HEK293 (cell line): ENCODE measurements at regions not wholly inside any gene's neighbourhood (a gene's known extent, or its start where the extent isn't known, plus 50 kb on each side); places are given as distances from the start of the nearest gene placed in this dataset.
"Not testable (repeated sequence)": the region's sequence is repeated elsewhere in the genome, so short reads cannot be mapped to it uniquely, and the experiment has no call there.

ENCODE experiments used
- CTCF ChIA-PET: fragments of 350-600 bp; formaldehyde crosslinking; extraction: SDS; loops from one replicate; lab custom pipeline; 2021; ENCODE audit warnings: antibody characterized with exemption; lab: Yijun Ruan, JAX
- POLR2A ChIA-PET: fragments of 300-600 bp; formaldehyde crosslinking; extraction: SDS; loops from one replicate; lab custom pipeline; 2020; ENCODE audit warnings: antibody characterized with exemption, inconsistent platforms; lab: Yijun Ruan, JAX
- H3K27ac ChIP-seq: fragments of 200-500 bp; sonication (Bioruptor generic); 2 replicates; pipeline ENCODE4 v1.5.1; 2014; ENCODE audit warnings: low read depth, low read length, control low read depth, inconsistent platforms; ENCODE audit errors: extremely low read depth
- H3K36me3 ChIP-seq, 2 experiments: fragments of 200-500 bp in 1 of 2; sonication (Bioruptor generic) in 1 of 2; 1 replicate in 1 of 2; 2 replicates in 1 of 2; pipeline ENCODE4 v1.5.1; 2014 to 2017; ENCODE audit warnings: inconsistent platforms in 2 of 2, low read length in 2 of 2; ENCODE audit not compliant: control insufficient read depth in 2 of 2, insufficient read depth in 1 of 2
- H3K4me1 ChIP-seq: fragments of 200-500 bp; sonication (Bioruptor generic); 2 replicates; pipeline ENCODE4 v1.5.1; 2014; ENCODE audit warnings: mild to moderate bottlenecking, low read length, inconsistent platforms; ENCODE audit not compliant: control insufficient read depth, insufficient read depth
- H3K4me3 ChIP-seq: 2 replicates; pipeline ENCODE4 v1.5.1; 2011; ENCODE audit warnings: low read depth, mild to moderate bottlenecking, control low read depth, low read length, moderate library complexity
- H3K9me3 ChIP-seq: fragments of 200-500 bp; sonication (Bioruptor generic); 2 replicates; pipeline ENCODE4 v1.5.1; 2014; ENCODE audit warnings: low read depth, low read length, inconsistent platforms; ENCODE audit not compliant: control insufficient read depth, insufficient read depth
- FEZF1 ChIP-seq: fragments of 450-650 bp; formaldehyde crosslinking; IDR thresholded peaks from 2 replicates; pipeline ENCODE4 v1.5.1; 2016; ENCODE audit warnings: missing biosample characterization, missing genetic modification characterization
- GFI1B ChIP-seq: fragments of 450-650 bp; formaldehyde crosslinking; IDR thresholded peaks from 2 replicates; pipeline ENCODE4 v1.5.1; 2016; ENCODE audit warnings: missing biosample characterization, missing genetic modification characterization
- KLF10 ChIP-seq: fragments of 450-650 bp; IDR thresholded peaks from 2 replicates; pipeline ENCODE4 v1.5.1; 2018; ENCODE audit warnings: missing biosample characterization, mild to moderate bottlenecking, missing genetic modification characterization
- PATZ1 ChIP-seq: fragments of 450-650 bp; formaldehyde crosslinking; IDR thresholded peaks from 2 replicates; pipeline ENCODE4 v1.5.1; 2016; ENCODE audit warnings: missing biosample characterization, missing genetic modification characterization
- SALL2 ChIP-seq: fragments of 450-650 bp; formaldehyde crosslinking; IDR thresholded peaks from 2 replicates; pipeline ENCODE4 v1.5.0; 2017; ENCODE audit warnings: missing biosample characterization, mild to moderate bottlenecking, missing genetic modification characterization, borderline replicate concordance
- SETDB1 ChIP-seq: IDR thresholded peaks from one replicate; pipeline ENCODE4 v1.6.1; 2017; ENCODE audit warnings: mild to moderate bottlenecking, low read length, moderate library complexity, mixed read lengths; ENCODE audit not compliant: insufficient read length
- YY2 ChIP-seq: fragments of 450-650 bp; formaldehyde crosslinking; IDR thresholded peaks from 2 replicates; pipeline ENCODE4 v1.5.1; 2016; ENCODE audit warnings: missing biosample characterization, missing genetic modification characterization
- ZBTB7A ChIP-seq: fragments of 450-650 bp; formaldehyde crosslinking; IDR thresholded peaks from 2 replicates; pipeline ENCODE4 v1.5.1; 2016; ENCODE audit warnings: low read depth, missing biosample characterization, missing genetic modification characterization
- ZEB2 ChIP-seq: fragments of 450-650 bp; formaldehyde crosslinking; IDR thresholded peaks from 2 replicates; pipeline ENCODE4 v1.5.1; 2016; ENCODE audit warnings: missing biosample characterization, missing genetic modification characterization
- ZIC2 ChIP-seq: fragments of 450-650 bp; formaldehyde crosslinking; IDR thresholded peaks from 2 replicates; pipeline ENCODE4 v1.5.1; 2016; ENCODE audit warnings: missing biosample characterization, missing genetic modification characterization
- ZNF174 ChIP-seq: fragments of 450-650 bp; formaldehyde crosslinking; IDR thresholded peaks from 2 replicates; pipeline ENCODE4 v1.5.0; 2017; ENCODE audit warnings: missing biosample characterization, mild to moderate bottlenecking, missing genetic modification characterization
- ZNF175 ChIP-seq: fragments of 450-650 bp; formaldehyde crosslinking; IDR thresholded peaks from 2 replicates; pipeline ENCODE4 v1.5.1; 2016; ENCODE audit warnings: missing biosample characterization, missing genetic modification characterization
- ZNF18 ChIP-seq: fragments of 450-650 bp; formaldehyde crosslinking; IDR thresholded peaks from 2 replicates; pipeline ENCODE4 v1.5.1; 2016; ENCODE audit warnings: missing biosample characterization, missing genetic modification characterization
- ZNF280D ChIP-seq: fragments of 450-650 bp; formaldehyde crosslinking; IDR thresholded peaks from 2 replicates; pipeline ENCODE4 v1.5.1; 2016; ENCODE audit warnings: missing biosample characterization, missing genetic modification characterization
- ZNF311 ChIP-seq: fragments of 450-650 bp; formaldehyde crosslinking; IDR thresholded peaks from 2 replicates; pipeline ENCODE4 v1.5.1; 2017; ENCODE audit warnings: missing biosample characterization, missing genetic modification characterization, borderline replicate concordance
- ZNF350 ChIP-seq: fragments of 450-650 bp; formaldehyde crosslinking; IDR thresholded peaks from 2 replicates; pipeline ENCODE4 v1.5.0; 2017; ENCODE audit warnings: missing biosample characterization, mild to moderate bottlenecking, missing genetic modification characterization
- ZNF394 ChIP-seq: fragments of 450-650 bp; formaldehyde crosslinking; IDR thresholded peaks from 2 replicates; pipeline ENCODE4 v1.5.1; 2016; ENCODE audit warnings: missing biosample characterization, missing genetic modification characterization, mild to moderate bottlenecking, moderate library complexity, borderline replicate concordance
- ZNF521 ChIP-seq: fragments of 450-650 bp; formaldehyde crosslinking; IDR thresholded peaks from 2 replicates; pipeline ENCODE4 v1.5.1; 2017; ENCODE audit warnings: missing biosample characterization, mild to moderate bottlenecking, missing genetic modification characterization
- ZNF571 ChIP-seq: fragments of 450-650 bp; formaldehyde crosslinking; IDR thresholded peaks from 2 replicates; pipeline ENCODE4 v1.5.0; 2017; ENCODE audit warnings: missing biosample characterization, missing genetic modification characterization
- ZNF585B ChIP-seq: fragments of 450-650 bp; formaldehyde crosslinking; IDR thresholded peaks from 2 replicates; pipeline ENCODE4 v1.5.1; 2016; ENCODE audit warnings: missing biosample characterization, missing genetic modification characterization
- ZNF654 ChIP-seq: fragments of 450-650 bp; formaldehyde crosslinking; IDR thresholded peaks from 2 replicates; pipeline ENCODE4 v1.5.1; 2016; ENCODE audit warnings: low read depth, missing biosample characterization, missing genetic modification characterization
- ZNF777 ChIP-seq: fragments of 450-650 bp; formaldehyde crosslinking; IDR thresholded peaks from 2 replicates; pipeline ENCODE4 v1.5.1; 2017; ENCODE audit warnings: missing biosample characterization, missing genetic modification characterization, borderline replicate concordance
- ZSCAN23 ChIP-seq: fragments of 450-650 bp; formaldehyde crosslinking; IDR thresholded peaks from 2 replicates; pipeline ENCODE4 v1.5.1; 2016; ENCODE audit warnings: missing biosample characterization, missing genetic modification characterization

- TF ChIP-seq ZNF585B = peak; percentile 46; the same call in 1 of the 2 replicates
- H3K36me3 ChIP-seq, CTCF ChIA-PET, POLR2A ChIA-PET, H3K9me3 ChIP-seq, H3K4me1 ChIP-seq, H3K4me3 ChIP-seq, H3K27ac ChIP-seq: not testable (repeated sequence)
Measured at GRCh38 chr11:34797497-34797896, 118.7 kb downstream of the APIP start.

GRCh38 chr11:34795641-34796040, 120.5 kb downstream of the APIP start:
- no peak overlapping the region for H3K4me3 ChIP-seq
- ChIA-PET CTCF (interaction anchor here (0.7 kb wide), 1 partner anchor 94 kb away, joined by 3 read pairs; no protein-coding TSS in a partner anchor), POLR2A (no interaction called here)
- H3K9me3 ChIP-seq = no peaks in the 10 kb centered on the region
- H3K27ac ChIP-seq = no peak overlapping the region
- no peaks in the 10 kb centered on the region for H3K4me1 ChIP-seq
- H3K36me3 ChIP-seq = no peaks in the 10 kb centered on the region
- TF ChIP-seq ZNF654 (tag by site-specific recombination) = no peak
- no peak for TF ChIP-seq YY2 (tag by site-specific recombination)
- TF ChIP-seq GFI1B (tag by site-specific recombination) = no peak
- TF ChIP-seq ZNF350 (tag by site-specific recombination) = no peak
- no peak for TF ChIP-seq ZNF394
- TF ChIP-seq ZEB2 = no peak
- no peak for TF ChIP-seq FEZF1 (tag by site-specific recombination)
- TF ChIP-seq ZNF311 = no peak
- TF ChIP-seq PATZ1 (tag by site-specific recombination) = no peak
- no peak for TF ChIP-seq ZNF280D (tag by site-specific recombination)

GRCh38 chr11:34794696-34795095, 121.5 kb downstream of the APIP start:
- POLR2A ChIA-PET = no interaction called here

GRCh38 chr11:34793666-34794065, 122.5 kb downstream of the APIP start:
- Histone ChIP-seq H3K27ac (no peak overlapping the region), H3K4me3 (no peak overlapping the region), H3K4me1 (no peaks in the 10 kb centered on the region), H3K9me3 (no peaks in the 10 kb centered on the region), H3K36me3 (no peaks in the 10 kb centered on the region)
- POLR2A ChIA-PET = no interaction called here
- CTCF ChIA-PET = no interaction called here
- TF ChIP-seq SALL2 (no peak), ZBTB7A (tag by site-specific recombination) (no peak), KLF10 (tag by site-specific recombination) (no peak), ZNF174 (no peak), ZSCAN23 (no peak), ZNF777 (tag by site-specific recombination) (no peak), ZNF280D (tag by site-specific recombination) (no peak), ZNF18 (no peak)

More at GRCh38 chr11:34794696-34795095, 121.5 kb downstream of the APIP start:
- TF ChIP-seq ZNF521 (tag by site-specific recombination) = no peak
- TF ChIP-seq SETDB1 = no peak
- TF ChIP-seq ZIC2 (tag by site-specific recombination) = no peak
- TF ChIP-seq ZNF571 (tag by site-specific recombination) = no peak
- no peak for TF ChIP-seq ZNF175 (tag by site-specific recombination)
- Histone ChIP-seq H3K27ac (no peak overlapping the region), H3K9me3 (no peaks in the 10 kb centered on the region), H3K4me1 (no peaks in the 10 kb centered on the region), H3K4me3 (no peak overlapping the region), H3K36me3 (no peaks in the 10 kb centered on the region)
- CTCF ChIA-PET = no interaction called here
